ENCODE measurements at regions not wholly inside any gene's neighbourhood (a gene's known extent, or its start where the extent isn't known, plus 50 kb on each side); places are given as distances from the start of the nearest gene placed in this dataset.
"Not testable (repeated sequence)": the region's sequence is repeated elsewhere in the genome, so short reads cannot be mapped to it uniquely, and the experiment has no call there.

- ATAC-seq, result peak; percentile 97
Observed at GRCh38 chr1:223001653-223002634, 141.1 kb downstream of the TLR5 start.

GRCh38 chr1:223003549-223003948 lies 139.5 kb downstream of the TLR5 start:
- peak; percentile 56 for ATAC-seq

GRCh38 chr1:223006371-223006770 lies 136.7 kb downstream of the TLR5 start:
- no peak for ATAC-seq

DNA sequence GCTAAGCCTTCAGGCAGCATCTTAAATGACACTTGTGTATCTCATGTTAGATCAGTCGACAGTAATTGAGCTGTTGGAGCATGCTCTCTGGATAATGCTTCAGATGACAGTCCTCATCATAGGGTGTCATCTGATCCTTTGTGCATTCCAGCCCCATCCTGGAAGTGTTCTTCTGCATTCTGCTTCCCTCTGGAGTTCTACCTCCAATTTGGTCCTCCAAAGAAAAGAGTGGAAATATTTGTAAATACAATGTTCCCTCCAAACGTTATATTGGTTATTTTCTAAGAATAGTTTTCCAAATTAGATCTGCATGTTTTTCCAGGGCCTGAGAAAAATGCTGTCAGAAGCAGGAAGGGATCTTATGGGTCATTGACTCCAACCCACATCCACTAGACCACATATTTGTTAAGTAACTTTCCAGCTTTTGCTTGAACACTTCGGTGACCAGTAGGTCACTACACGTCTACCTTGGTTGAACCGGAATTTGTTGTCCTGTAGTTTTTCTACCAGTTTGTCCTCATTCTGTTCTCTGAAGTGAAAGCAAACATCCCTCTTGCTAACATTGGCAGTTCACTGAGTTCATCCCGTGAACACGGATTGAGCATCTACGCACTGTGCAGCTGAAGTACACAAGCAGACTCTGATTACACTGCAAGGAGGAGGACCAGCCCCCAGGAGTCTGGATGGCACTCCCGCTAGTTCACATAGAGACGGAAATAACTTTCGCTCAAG lies 136.0 kb downstream of the TLR5 start:
- no peak for ATAC-seq

DNA sequence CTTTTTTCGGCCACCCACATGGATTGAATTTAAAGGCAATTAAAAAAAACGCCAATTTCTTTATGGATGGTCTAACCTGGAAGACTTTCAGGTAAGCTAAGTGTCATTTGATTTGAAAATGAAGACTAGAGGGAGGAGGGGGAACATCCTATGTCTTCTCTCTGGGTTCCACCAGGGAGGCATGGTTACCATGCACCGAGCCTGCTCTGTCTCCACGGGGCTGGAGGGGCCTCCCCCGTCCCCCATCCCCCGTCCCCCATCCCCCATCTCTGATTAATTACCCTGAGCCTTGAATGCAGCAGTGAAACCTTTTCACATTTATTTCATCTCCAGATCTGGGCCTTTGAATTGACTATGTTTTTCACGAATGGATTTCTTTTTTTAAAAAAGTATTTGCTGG lies 135.1 kb downstream of the TLR5 start:
- no peak for ATAC-seq

DNA sequence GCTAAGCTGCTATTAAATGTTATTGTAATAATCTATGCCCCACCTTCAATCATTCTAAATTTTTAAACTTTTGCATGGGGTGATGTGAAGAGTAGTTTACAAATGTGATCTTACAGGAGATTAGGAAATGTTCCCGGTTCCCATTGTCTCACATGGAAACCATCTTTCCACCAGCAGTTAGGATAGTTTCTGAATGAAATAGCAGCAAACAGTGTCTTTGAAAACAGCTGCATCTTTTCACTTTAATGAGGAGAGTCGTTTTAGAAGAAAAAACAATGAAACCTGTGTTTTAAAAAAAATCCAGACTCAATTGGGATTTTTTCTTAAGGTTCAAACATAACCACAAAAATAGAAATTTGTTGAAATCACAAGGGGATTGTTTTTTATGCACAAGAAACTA lies 134.2 kb downstream of the TLR5 start:
- no peak for ATAC-seq

GRCh38 chr1:223009406-223009805 lies 133.6 kb downstream of the TLR5 start:
- ATAC-seq, result no peak

DNA sequence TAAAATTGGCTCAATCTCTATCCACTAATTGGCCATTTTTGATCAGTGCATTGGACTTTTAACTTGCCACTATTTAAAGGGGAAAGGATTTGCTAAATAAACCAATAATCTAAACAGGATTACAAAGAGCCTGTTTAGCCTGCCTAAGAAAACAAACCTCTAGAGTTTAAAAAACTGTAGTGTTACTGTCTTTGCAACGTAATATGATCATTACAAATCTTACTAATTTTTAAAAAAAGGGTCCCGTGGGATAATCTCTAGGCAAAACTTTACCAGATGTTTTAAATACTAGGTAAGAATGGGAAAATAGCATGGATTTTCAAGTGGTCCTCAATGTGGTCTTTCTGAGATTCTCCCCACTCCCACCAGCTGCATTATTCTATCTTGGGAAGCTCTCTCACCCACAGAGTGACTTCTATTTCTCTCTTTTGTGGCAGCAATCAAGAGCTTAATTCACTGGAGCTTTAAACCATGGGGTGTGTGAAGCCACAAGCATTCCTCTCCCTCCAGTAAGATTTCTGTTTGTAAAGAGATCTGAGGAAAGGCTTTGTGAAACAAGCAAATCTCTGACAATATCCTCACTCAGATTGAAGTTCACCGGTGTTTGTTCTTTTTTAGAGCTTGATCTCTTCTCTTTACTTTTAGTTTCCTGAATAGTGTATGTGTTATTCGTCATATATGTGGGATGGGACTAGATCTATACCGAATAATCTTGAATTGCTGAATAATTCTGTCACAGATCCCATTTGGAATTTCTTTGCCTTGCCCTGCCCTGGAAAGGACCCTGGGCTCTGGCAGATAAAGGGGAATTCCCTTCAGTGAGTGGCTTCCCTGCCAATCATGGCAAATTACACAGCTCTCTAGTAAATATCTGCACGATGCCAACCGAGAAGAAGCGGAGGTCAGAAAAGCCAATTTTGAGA lies 132.2 kb downstream of the TLR5 start:
- ATAC-seq, result no peak

DNA sequence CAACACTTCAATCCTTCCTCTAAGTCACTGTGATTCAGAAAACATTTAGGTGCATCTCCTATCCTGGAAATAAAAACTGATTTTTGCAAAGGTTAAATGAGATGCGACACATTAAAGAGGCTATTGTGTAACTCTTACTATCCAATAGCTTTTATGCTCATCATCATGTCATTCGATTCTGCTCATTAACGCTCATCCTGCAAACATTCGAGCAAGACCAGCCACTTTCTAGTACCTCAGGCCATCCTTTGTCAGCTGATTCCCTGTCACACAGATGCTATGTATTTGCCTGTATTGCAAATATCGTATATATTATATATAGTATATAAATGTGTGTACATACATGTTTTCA lies 131.6 kb downstream of the TLR5 start:
- ATAC-seq, result no peak

GRCh38 chr1:223012176-223012788 lies 130.8 kb downstream of the TLR5 start:
- no peak for ATAC-seq

- no peak for ATAC-seq
Observed at GRCh38 chr1:223012938-223013337, 130.1 kb downstream of the TLR5 start.

- ATAC-seq, result no peak
Observed at GRCh38 chr1:223014142-223014873, 128.7 kb downstream of the TLR5 start.

DNA sequence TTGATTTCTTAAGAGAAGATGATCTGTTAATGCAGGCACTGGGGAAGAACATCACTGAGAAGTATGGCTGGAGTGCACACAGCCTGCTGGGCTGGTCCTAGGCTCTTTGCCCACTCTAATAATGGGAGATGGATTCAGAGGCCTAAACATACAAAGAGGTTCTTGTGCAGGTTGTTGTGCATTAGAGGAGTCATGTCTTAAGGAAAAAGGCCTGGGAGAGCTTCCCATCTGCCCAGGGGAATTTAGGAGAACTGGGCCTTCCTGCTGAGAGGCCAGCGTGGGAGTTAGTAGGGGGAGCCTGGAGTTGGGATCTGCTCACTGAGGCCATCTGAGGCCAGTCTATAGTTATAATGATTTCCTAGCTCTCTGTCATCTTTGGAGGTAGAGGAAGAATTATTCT lies 126.7 kb downstream of the TLR5 start:
- no peak for ATAC-seq

- no peak for ATAC-seq
Observed at GRCh38 chr1:223016890-223017289, 126.2 kb downstream of the TLR5 start.

- ATAC-seq, result no peak
Observed at GRCh38 chr1:223017291-223017690, 125.8 kb downstream of the TLR5 start.

- ATAC-seq, result no peak
Observed at GRCh38 chr1:223018534-223018933, 124.5 kb downstream of the TLR5 start.

- ATAC-seq, result no peak
Observed at GRCh38 chr1:223019256-223019655, 123.8 kb downstream of the TLR5 start.

- ATAC-seq, result no peak
Observed at GRCh38 chr1:223020770-223021169, 122.3 kb downstream of the TLR5 start.

DNA sequence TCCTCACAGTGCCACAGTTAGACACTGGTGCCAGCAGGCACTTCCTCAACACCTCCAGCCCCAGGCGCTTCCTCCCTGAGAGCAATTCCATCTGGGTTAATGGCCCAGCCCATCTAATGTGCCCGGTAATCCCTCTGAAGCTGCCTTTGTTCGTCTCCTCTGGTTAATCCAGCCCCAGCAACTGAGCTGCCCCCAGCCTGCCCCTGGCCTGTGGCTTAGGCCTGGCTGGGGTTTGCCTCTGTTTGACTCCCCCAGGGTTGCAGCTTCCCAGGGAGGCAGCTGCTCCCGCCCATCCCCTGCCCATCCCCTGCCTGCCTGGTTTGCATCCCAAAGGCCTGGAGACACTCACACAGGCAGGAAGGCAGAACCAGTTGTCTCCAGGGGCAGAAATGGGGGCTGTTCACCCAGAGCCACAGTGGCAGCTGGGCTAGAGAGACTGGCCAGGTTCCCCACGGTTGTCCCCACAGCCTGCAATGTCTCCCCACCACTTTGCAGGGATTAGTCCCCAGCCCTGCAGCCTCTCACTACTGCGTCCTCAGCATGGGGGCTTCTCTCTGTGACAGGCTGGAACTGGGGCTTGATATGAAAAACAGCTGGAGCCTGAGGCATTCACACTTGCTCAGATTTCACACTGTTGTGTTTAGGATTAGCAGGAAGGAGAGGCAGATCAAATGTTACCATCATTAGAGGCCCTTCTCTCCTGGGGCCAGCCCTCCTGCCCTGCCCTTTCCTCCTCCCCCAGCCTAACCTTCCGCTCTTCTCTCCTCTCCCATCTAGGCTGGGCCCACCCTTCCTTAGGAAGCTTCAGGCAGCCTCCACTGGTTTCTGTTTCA lies 120.2 kb downstream of the TLR5 start:
- ATAC-seq, result peak; percentile 93

DNA sequence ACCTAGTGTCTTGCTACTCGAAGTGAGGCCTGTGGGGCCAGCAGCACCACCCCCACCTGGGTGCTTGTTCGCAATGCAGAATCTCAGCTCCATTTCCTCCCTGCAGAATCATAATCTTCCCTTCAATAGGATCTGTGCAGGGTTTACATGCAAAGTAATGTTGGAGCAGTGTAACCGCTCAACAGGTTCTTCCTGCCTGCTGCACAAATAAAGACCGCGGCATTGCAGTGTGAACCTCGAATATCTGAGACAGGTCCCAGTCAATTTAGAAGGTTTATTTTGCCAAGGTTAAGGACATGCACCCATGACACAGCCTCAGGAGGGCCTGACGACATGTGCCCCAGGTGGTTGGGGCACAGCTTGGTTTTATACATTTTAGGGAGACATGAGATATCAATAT lies 119.2 kb downstream of the TLR5 start:
- ATAC-seq, result peak; percentile 25

DNA sequence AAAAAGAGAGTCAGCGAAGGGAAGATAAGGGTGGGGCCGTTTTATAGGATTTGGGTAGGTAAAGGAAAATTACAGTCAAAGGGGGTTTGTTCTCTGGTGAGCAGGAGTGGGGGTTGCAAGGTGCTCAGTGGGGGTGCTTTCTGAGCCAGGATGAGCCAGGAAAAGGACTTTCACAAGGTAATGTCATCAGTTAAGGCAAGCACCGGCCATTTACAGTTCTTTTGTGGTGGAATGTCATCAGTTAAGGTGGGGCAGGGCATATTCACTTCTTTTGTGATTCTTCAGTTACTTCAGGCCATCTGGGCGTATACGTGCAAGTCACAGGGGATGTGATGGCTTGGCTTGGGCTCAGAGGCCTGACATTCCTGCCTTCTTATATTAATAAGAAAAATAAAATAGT lies 118.6 kb downstream of the TLR5 start:
- ATAC-seq, result not testable (repeated sequence)
